ENCODE measurements at regions not wholly inside any gene's neighbourhood (a gene's known extent, or its start where the extent isn't known, plus 50 kb on each side); places are given as distances from the start of the nearest gene placed in this dataset.

DNA sequence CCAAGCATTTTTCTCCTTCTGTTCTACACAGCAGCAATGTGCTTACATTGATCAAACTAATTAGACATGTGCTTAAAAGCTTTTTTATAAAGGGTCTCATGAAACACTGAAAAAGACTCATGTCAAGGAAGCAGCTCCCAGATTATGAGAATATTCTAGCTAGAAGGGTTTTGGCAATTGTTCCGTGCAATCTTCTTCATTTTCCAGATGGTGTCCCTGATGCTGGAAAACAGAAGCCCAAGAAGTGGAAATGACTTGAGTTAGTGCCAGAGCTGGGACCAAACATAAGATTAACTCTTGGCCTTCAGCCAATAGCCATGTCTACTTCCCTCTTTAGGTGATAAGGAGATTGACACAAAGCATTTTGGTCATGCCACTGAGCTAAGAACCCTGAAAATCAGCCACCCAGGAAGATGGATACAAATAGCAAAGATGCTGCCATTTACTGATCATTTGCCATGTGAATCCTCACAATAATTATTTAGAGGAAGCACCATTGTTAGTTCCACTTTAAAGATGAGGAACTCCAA is 110.8 kb downstream of the MATN1 start:
- H3K4me1 Mint-ChIP-seq = no peaks in the 10 kb centered on the region
- H3K27me3 Mint-ChIP-seq = peaks cover 6% of the 10 kb centered on the region
- ChIA-PET CTCF (no interaction called here), POLR2A (no interaction called here)
- H3K4me3 Mint-ChIP-seq = no peak overlapping the region
- H3K36me3 Mint-ChIP-seq (ENCODE audit: low read depth) = no peaks in the 10 kb centered on the region
- no peak overlapping the region for H3K27ac Mint-ChIP-seq
- no peak for DNase-seq
- no peaks in the 10 kb centered on the region for H3K9me3 Mint-ChIP-seq

DNA sequence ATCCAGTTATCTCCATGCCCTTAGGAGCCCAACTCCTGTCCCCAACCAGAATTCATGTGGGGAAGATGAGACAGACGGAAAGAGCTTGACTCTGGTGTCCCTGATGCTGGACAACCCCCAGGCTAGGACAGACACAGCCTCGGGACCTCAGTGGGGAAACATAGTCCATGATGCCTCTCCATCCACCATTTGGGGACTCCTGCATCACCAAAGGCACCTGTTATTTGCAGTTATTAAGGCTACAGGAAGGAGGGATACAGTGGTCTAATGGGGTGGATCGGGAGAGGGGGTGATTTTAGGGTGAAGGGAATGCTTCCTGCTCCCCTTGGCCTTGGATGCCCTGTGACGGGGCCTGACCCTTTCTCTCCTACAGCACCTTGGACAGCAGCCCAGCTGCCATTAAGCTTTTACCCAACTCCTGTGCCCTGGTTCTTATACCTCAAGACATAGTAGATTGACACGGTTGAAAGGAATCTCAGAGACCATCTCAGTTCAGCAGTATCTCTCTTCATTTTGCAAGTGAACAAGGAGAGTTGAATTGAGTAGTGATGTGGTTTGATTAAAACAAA is 111.6 kb downstream of the MATN1 start:
- Mint-ChIP-seq H3K27me3 (peaks cover 6% of the 10 kb centered on the region), H3K36me3 (ENCODE audit: low read depth) (no peaks in the 10 kb centered on the region), H3K4me3 (no peak overlapping the region), H3K9me3 (no peaks in the 10 kb centered on the region), H3K27ac (no peak overlapping the region), H3K4me1 (no peaks in the 10 kb centered on the region)
- no peak for DNase-seq
- ChIA-PET CTCF (no interaction called here), POLR2A (no interaction called here)

GRCh38 chr1:30610917-30611316 is 112.5 kb downstream of the MATN1 start:
- Mint-ChIP-seq H3K27me3 (peaks cover 6% of the 10 kb centered on the region), H3K36me3 (ENCODE audit: low read depth) (no peaks in the 10 kb centered on the region), H3K9me3 (no peaks in the 10 kb centered on the region), H3K4me1 (no peaks in the 10 kb centered on the region), H3K27ac (no peak overlapping the region), H3K4me3 (no peak overlapping the region)
- no peak for DNase-seq
- CTCF ChIA-PET = no interaction called here
- POLR2A ChIA-PET = no interaction called here

DNA sequence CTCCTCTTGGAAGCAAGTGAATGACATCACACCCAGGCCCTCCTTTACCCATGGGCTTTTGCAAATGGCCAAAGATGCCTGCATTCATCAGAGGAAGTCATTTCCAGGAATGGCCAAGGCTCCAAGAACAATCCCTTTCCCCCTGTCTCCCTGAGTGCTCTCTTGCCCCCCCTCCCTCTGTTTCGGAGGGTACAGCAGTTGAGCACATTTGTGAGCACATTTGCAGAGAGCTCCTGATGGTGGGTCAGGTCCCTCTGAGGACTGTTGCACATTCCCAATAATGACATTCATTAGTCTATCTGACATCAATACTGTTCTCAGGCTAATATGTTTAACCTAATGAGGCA is 113.4 kb downstream of the MATN1 start:
- DNase-seq = no peak
- ChIA-PET POLR2A (no interaction called here), CTCF (no interaction called here)
- no peak overlapping the region for H3K4me3 Mint-ChIP-seq
- no peaks in the 10 kb centered on the region for H3K4me1 Mint-ChIP-seq
- H3K27me3 Mint-ChIP-seq = peaks cover 9% of the 10 kb centered on the region
- no peaks in the 10 kb centered on the region for H3K9me3 Mint-ChIP-seq
- no peak overlapping the region for H3K27ac Mint-ChIP-seq
- H3K36me3 Mint-ChIP-seq (ENCODE audit: low read depth) = no peaks in the 10 kb centered on the region

GRCh38 chr1:30609336-30609998 is 113.9 kb downstream of the MATN1 start:
- DNase-seq = no peak
- H3K27me3 Mint-ChIP-seq = peaks cover 9% of the 10 kb centered on the region
- no peaks in the 10 kb centered on the region for H3K4me1 Mint-ChIP-seq
- no peaks in the 10 kb centered on the region for H3K36me3 Mint-ChIP-seq (ENCODE audit: low read depth)
- H3K9me3 Mint-ChIP-seq = no peaks in the 10 kb centered on the region
- CTCF ChIA-PET = interaction anchor here (0.6 kb wide), 1 partner anchor 1253 kb away, joined by 5 read pairs; no protein-coding TSS in a partner anchor
- no peak overlapping the region for H3K4me3 Mint-ChIP-seq
- no peak overlapping the region for H3K27ac Mint-ChIP-seq
- POLR2A ChIA-PET = no interaction called here

DNA sequence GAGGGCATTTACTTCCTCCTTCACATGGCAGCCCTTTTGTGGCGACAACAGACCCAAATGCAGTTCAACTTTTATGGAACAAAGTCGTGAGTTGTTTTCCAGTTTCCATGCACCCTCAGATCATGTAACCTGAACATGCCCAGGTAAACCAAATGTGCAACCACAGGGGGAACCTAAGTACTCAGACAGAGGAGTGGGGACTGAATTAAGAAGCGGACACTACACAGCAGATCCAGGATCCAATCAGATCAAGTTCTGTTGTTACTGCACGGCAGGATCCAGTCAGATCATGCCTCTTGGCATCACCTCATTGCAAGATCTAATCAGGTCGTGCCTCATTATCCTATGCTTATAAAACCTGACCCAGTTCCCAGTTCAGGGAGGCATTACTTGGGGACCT is 115.7 kb downstream of the MATN1 start:
- H3K36me3 Mint-ChIP-seq (ENCODE audit: low read depth) = no peaks in the 10 kb centered on the region

DNA sequence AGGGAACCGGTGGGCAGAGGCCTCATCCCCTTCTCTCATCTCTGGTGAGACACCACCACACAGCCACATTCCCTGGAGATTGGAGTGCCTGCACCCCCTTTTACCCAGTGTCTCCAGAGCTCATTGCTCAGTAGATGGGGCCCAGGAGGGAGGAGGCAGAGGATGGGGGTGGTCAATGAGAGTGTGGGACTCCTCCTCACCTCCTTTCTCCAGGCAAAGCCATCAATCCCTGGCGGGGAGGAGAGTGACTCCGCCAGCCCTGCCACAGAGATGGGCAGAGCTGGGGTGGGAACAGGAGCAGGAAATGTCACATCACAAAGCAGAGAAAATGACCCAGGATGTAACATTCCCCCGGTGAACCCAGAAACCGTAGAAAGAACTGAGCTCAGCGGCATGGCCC is 117.2 kb downstream of the MATN1 start:
- H3K9me3 Mint-ChIP-seq = no peaks in the 10 kb centered on the region
- H3K4me3 Mint-ChIP-seq = no peak overlapping the region
- H3K36me3 Mint-ChIP-seq (ENCODE audit: low read depth) = no peaks in the 10 kb centered on the region
- DNase-seq = no peak
- H3K27ac Mint-ChIP-seq = no peak overlapping the region
- peaks cover 9% of the 10 kb centered on the region for H3K27me3 Mint-ChIP-seq
- no peaks in the 10 kb centered on the region for H3K4me1 Mint-ChIP-seq
- POLR2A ChIA-PET = no interaction called here
- CTCF ChIA-PET = no interaction called here

More for the DNA sequence above, 115.7 kb downstream of the MATN1 start:
- Mint-ChIP-seq H3K27me3 (peaks cover 9% of the 10 kb centered on the region), H3K27ac (no peak overlapping the region), H3K9me3 (no peaks in the 10 kb centered on the region), H3K4me1 (no peaks in the 10 kb centered on the region), H3K4me3 (no peak overlapping the region)
- ChIA-PET POLR2A (no interaction called here), CTCF (no interaction called here)
- no peak for DNase-seq

- Mint-ChIP-seq H3K27me3 (peaks cover 9% of the 10 kb centered on the region), H3K27ac (no peak overlapping the region), H3K9me3 (no peaks in the 10 kb centered on the region), H3K4me3 (no peak overlapping the region), H3K4me1 (no peaks in the 10 kb centered on the region), H3K36me3 (ENCODE audit: low read depth) (no peaks in the 10 kb centered on the region)
- no peak for DNase-seq
- CTCF ChIA-PET = no interaction called here
- POLR2A ChIA-PET = no interaction called here
These were observed 117.9 kb downstream of the MATN1 start for GRCh38 chr1:30605441-30605920.

DNA sequence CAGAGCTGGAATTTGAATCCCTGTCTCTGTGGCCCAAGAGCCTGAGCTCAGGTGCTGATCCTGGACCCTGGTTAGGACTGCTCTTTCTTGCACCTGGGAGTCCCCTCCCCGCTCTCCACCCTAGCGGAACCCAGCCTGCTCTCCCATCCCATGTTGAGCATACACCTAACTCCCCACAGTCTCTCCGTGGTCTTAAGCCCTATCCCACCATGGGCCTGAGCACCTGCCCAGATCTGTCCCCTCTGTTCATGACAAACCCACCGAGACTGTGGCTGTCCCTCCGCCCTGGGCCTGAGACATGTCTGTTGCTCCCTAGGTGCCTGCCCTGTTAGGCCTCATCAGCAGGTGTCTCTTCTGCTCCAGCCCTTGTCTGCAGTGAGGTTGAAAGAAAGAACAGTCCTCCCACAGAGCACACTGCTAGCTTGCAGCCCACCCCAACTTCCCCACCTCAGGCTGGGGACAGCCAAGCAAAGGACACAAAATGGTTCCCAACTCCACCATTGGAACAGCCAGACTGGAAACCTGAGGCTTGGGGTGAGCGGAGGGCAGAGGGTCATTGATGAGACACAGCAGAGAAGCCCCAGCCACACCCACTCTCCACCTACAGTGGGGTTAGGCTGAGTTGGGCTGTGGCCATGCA is 118.5 kb downstream of the MATN1 start:
- Mint-ChIP-seq H3K36me3 (ENCODE audit: low read depth) (no peaks in the 10 kb centered on the region), H3K27ac (no peak overlapping the region), H3K4me3 (no peak overlapping the region), H3K9me3 (no peaks in the 10 kb centered on the region), H3K4me1 (no peaks in the 10 kb centered on the region), H3K27me3 (peaks cover 6% of the 10 kb centered on the region)
- no peak for DNase-seq
- POLR2A ChIA-PET = no interaction called here
- CTCF ChIA-PET = no interaction called here

DNA sequence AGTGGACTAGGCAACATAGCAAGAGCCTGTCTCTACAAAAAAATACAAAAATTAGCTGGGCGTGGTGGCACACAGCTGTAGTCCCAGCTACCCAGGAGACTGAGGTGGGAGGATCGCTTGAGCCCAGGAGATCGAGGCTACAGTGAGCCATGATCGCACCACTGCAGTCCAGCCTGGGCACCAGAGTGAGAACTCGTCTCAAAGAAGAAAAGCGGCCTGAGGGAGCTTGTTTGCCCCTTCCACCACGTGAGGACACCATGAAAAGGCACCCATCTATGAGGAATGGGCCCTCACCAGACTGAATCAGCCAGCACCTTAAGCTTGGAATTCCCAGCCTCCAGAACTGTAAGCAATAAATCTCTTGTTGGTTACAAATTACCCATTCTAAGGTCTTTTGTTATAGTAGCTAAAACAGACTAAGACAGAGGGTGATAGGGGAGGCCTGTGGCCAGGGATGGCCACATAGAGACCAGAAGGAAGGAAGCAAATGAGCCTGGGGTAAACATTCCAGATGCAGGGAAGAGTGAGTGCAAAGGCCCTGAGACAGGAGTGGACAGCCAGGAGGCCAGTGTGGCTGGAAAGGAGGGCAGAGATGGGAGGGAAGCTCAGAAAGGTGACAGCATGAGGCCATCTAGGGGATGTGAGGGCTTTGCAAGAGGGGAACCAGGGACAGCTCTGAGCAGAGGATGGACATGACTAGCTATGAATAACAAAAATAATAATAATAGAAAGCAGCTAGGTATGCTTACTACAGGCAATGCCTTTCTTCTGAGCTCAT is 120.1 kb downstream of the MATN1 start:
- no peaks in the 10 kb centered on the region for H3K36me3 Mint-ChIP-seq (ENCODE audit: low read depth)
- no peaks in the 10 kb centered on the region for H3K4me1 Mint-ChIP-seq
- no peak overlapping the region for H3K27ac Mint-ChIP-seq
- no peak overlapping the region for H3K4me3 Mint-ChIP-seq
- peaks cover 3% of the 10 kb centered on the region for H3K27me3 Mint-ChIP-seq
- H3K9me3 Mint-ChIP-seq = no peaks in the 10 kb centered on the region
- no peak for DNase-seq
- ChIA-PET POLR2A (no interaction called here), CTCF (no interaction called here)

GRCh38 chr1:30601316-30602085 is 121.9 kb downstream of the MATN1 start:
- CTCF ChIA-PET = no interaction called here

DNA sequence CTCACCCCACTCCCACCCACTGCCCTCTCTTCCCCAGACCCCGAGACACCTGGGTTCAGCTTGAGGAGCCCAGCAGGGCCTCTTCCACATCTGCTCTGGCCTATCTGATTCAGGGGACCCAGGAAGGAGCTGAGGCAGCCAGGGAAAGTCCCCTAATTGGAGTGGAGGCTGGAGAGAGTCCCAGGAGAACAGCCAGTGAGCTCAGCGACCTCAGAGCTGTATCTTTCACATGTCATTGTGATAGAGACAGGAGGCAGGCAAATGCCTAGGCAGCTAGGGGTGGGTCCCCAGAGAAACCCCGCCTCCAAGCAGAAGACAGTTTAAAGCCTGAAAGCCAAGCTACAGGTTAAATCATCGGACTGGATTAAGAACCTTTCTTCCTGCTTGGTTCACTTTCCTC is 122.7 kb downstream of the MATN1 start:
- Mint-ChIP-seq H3K27ac (no peak overlapping the region), H3K4me1 (no peaks in the 10 kb centered on the region), H3K4me3 (no peak overlapping the region), H3K9me3 (no peaks in the 10 kb centered on the region), H3K36me3 (ENCODE audit: low read depth) (no peaks in the 10 kb centered on the region), H3K27me3 (peaks cover 3% of the 10 kb centered on the region)
- CTCF ChIA-PET = no interaction called here
- DNase-seq = no peak
- POLR2A ChIA-PET = no interaction called here

More at GRCh38 chr1:30601316-30602085, 121.9 kb downstream of the MATN1 start:
- Mint-ChIP-seq H3K27me3 (peaks cover 3% of the 10 kb centered on the region), H3K4me3 (no peak overlapping the region), H3K9me3 (no peaks in the 10 kb centered on the region), H3K27ac (no peak overlapping the region), H3K4me1 (no peaks in the 10 kb centered on the region), H3K36me3 (ENCODE audit: low read depth) (no peaks in the 10 kb centered on the region)
- DNase-seq = no peak
- POLR2A ChIA-PET = no interaction called here

GRCh38 chr1:30600258-30600657 is 123.1 kb downstream of the MATN1 start:
- Mint-ChIP-seq H3K36me3 (ENCODE audit: low read depth) (no peaks in the 10 kb centered on the region), H3K27me3 (peaks cover 1% of the 10 kb centered on the region), H3K4me1 (no peaks in the 10 kb centered on the region), H3K9me3 (no peaks in the 10 kb centered on the region), H3K27ac (no peak overlapping the region), H3K4me3 (no peak overlapping the region)
- CTCF ChIA-PET = no interaction called here
- POLR2A ChIA-PET = no interaction called here
- no peak for DNase-seq
